Stomach (tissue), 8 donors: ENCODE measurements at regions not wholly inside any gene's neighbourhood (a gene's known extent, or its start where the extent isn't known, plus 50 kb on each side); places are given as distances from the start of the nearest gene placed in this dataset.

Experiments
- DNase-seq, 2 donors: peaks; one replicate each; pipeline versions ENCODE4 v3.0.0 to v3.0.0-alpha.2; 2013 to 2019
- H3K27ac ChIP-seq, 5 donors: fragments of 200-600 bp in 4 of 5; sonication (generic) in 4 of 5; one replicate each; pipeline ENCODE4 v1.5.1; 2013 to 2019; ENCODE audit warnings: mild to moderate bottlenecking in 1 of 5, moderate library complexity in 1 of 5
- H3K27me3 ChIP-seq, 3 donors: fragments of 200-600 bp; sonication (generic); one replicate each; pipeline ENCODE4 v1.5.1; 2017 to 2019; ENCODE audit warnings: mixed run types in 1 of 3
- H3K36me3 ChIP-seq, 4 donors: fragments of 200-600 bp; sonication (generic); 1 replicate in 3 of 4; 2 replicates in 1 of 4; pipeline ENCODE4 v1.5.1; 2016 to 2019
- H3K4me1 ChIP-seq, 4 donors: fragments of 200-600 bp; sonication (generic); one replicate each; pipeline ENCODE4 v1.5.1; 2016 to 2019
- H3K4me3 ChIP-seq, 4 donors: fragments of 200-600 bp; sonication (generic) in 3 of 4; one replicate each; pipeline ENCODE4 v1.5.1; 2016 to 2019; ENCODE audit warnings: mild to moderate bottlenecking in 1 of 4
- H3K9me3 ChIP-seq, 4 donors: fragments of 200-600 bp; sonication (generic); one replicate each; pipeline ENCODE4 v1.5.1; 2016 to 2019
- EP300 ChIP-seq: sonication (generic); formaldehyde crosslinking; IDR thresholded peaks from one replicate; pipeline ENCODE4 v1.6.1; 2017; ENCODE audit warnings: antibody characterized with exemption
- POLR2A ChIP-seq, 4 donors: fragments of 450-650 bp; IDR thresholded peaks; one replicate each; pipeline ENCODE4 v1.6.1; 2016; ENCODE audit warnings: antibody characterized with exemption in 4 of 4, control low read depth in 2 of 4, mild to moderate bottlenecking in 1 of 4, moderate library complexity in 1 of 4
- POLR2AphosphoS5 ChIP-seq, 3 donors: sonication (generic); formaldehyde crosslinking; IDR thresholded peaks; one replicate each; pipeline ENCODE4 v1.6.1; 2016; ENCODE audit warnings: antibody characterized with exemption in 3 of 3
- WGBS, 5 donors: extraction: QIAGEN DNeasy Blood & Tissue Kit in 3 of 5; methylation state at CpG; one replicate each; pipeline versions ENCODE4 v1.1.5 to v1.1.7; 2013 to 2018; 5-methylcytosine and 5-hydroxymethylcytosine counted together
- intact Hi-C: fragments of 100-400 bp; cut with DNase I; formaldehyde crosslinking; loops from one replicate; pipeline ENCODE4 v1.15.1; 2023; ENCODE audit warnings: low total_unique reads
- TF ChIP-seq, protein P1 (sequence below), 7 experiments: fragments of 450-650 bp in 4 of 7; fragments of 200-600 bp in 3 of 7; sonication (generic) in 3 of 7; IDR thresholded peaks; one replicate each; pipeline ENCODE4 v1.5.1; 2016 to 2019; ENCODE audit warnings: antibody characterized with exemption in 7 of 7, control low read depth in 2 of 7, mild to moderate bottlenecking in 1 of 7
- donor health status: healthy with polysubstance abuse.
- donor health status: Bipolar disorder and iron deficiency.
- donor health status: healthy.

DNA sequence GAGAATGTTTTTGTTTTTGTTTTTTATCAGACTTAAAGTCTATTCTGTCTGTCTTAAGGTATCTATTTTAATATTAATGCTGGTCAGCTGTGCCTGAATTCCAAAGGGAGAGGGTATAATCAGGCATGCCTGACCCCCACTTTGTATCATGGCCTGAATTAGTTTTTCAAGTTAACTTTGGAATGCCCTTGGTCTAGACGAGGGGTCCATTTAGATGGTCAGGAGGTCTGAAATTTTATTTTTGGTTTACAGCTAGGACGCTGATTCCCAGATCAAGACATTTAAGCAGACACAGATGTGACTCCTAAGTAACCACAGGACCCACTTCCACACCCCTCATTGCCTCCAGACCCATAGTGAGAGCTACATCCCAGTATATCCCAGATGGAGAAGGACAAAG, 189.5 kb downstream of the ARHGAP12 start:
- Histone ChIP-seq H3K36me3 (no peaks in the 10 kb centered on the region), H3K9me3 (no peaks in the 10 kb centered on the region), H3K27me3 (no peaks in the 10 kb centered on the region), H3K4me3 (no peak overlapping the region), H3K4me1 (no peaks in the 10 kb centered on the region), H3K27ac (no peak overlapping the region)
- 68 to 91% (median 86%) methylated on average over 2 of the region's 2 CpGs for WGBS, 5 donors
- TF ChIP-seq POLR2A (IDR thresholded peaks at IDR 0.05), result no peak
- TF ChIP-seq, protein P1, sequence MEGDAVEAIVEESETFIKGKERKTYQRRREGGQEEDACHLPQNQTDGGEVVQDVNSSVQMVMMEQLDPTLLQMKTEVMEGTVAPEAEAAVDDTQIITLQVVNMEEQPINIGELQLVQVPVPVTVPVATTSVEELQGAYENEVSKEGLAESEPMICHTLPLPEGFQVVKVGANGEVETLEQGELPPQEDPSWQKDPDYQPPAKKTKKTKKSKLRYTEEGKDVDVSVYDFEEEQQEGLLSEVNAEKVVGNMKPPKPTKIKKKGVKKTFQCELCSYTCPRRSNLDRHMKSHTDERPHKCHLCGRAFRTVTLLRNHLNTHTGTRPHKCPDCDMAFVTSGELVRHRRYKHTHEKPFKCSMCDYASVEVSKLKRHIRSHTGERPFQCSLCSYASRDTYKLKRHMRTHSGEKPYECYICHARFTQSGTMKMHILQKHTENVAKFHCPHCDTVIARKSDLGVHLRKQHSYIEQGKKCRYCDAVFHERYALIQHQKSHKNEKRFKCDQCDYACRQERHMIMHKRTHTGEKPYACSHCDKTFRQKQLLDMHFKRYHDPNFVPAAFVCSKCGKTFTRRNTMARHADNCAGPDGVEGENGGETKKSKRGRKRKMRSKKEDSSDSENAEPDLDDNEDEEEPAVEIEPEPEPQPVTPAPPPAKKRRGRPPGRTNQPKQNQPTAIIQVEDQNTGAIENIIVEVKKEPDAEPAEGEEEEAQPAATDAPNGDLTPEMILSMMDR (IDR thresholded peaks at IDR 0.05), result no peak
- no peak for TF ChIP-seq EP300
- TF ChIP-seq POLR2AphosphoS5 (IDR thresholded peaks at IDR 0.05), result no peak
- no peak for DNase-seq
- intact Hi-C loops, result no loop called here

DNA sequence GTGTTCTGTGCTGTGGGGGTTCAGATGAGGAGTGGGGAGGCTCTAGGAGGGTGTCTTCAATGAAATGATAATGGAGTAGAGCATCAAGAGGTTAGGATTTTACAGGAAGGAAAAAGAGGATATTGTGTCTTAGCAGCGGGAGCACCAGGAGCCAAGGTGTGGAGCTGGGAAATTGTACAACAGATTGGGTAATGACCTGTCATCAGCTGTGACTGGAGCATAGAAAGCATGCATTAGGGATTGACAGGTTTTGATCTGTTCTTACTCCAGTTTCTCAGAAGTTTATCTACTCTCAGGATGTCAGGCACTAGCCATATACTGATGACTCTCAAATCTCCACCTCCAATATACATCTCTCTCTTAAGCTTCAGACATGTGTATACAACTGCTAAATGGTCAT, 196.9 kb downstream of the ARHGAP12 start:
- DNase-seq, result no peak
- intact Hi-C loops, result no loop called here
- Histone ChIP-seq H3K4me3 (no peak overlapping the region), H3K27me3 (no peaks in the 10 kb centered on the region), H3K4me1 (no peaks in the 10 kb centered on the region), H3K36me3 (no peaks in the 10 kb centered on the region), H3K9me3 (no peaks in the 10 kb centered on the region), H3K27ac (no peak overlapping the region)
- TF ChIP-seq POLR2AphosphoS5 (IDR thresholded peaks at IDR 0.05), result no peak
- no peak for TF ChIP-seq EP300
- no peak for TF ChIP-seq POLR2A (IDR thresholded peaks at IDR 0.05)
- TF ChIP-seq, protein P1 (IDR thresholded peaks at IDR 0.05), result no peak
- WGBS, 5 donors, result 87 to 92% (median 88%) methylated on average over 1 of the region's 1 CpG

DNA sequence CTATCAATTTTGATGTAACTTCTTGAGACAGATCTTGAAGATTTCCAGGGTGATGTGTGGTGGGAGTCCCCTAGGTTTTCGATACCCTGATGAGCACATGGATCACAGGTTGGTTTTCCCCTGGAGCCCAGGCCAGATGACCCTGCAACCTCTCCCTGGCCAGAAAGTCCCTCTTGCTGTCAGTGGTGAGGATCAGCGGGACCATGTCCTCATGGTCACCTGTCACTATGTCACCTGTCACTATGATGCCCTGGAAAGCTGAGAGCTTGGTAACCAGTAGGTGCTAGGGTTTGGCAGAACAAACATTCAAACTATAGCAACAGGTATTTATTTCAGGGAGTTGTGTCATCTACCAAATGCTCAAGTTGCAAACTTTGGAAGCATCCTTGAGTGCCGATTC, 197.9 kb downstream of the ARHGAP12 start:
- no peak for DNase-seq
- H3K36me3 ChIP-seq, result no peaks in the 10 kb centered on the region
- H3K27ac ChIP-seq, result no peak overlapping the region
- H3K4me1 ChIP-seq, result no peaks in the 10 kb centered on the region
- no peak overlapping the region for H3K4me3 ChIP-seq
- no peak for TF ChIP-seq POLR2A (IDR thresholded peaks at IDR 0.05)
- no peak for TF ChIP-seq EP300
- TF ChIP-seq POLR2AphosphoS5 (IDR thresholded peaks at IDR 0.05), result no peak
- TF ChIP-seq, protein P1 (IDR thresholded peaks at IDR 0.05), result no peak
- H3K9me3 ChIP-seq, result no peaks in the 10 kb centered on the region
- WGBS, 5 donors, result 88 to 96% (median 93%) methylated on average over 2 to 3 of the region's 3 CpGs
- no peaks in the 10 kb centered on the region for H3K27me3 ChIP-seq
- intact Hi-C loops, result no loop called here

DNA sequence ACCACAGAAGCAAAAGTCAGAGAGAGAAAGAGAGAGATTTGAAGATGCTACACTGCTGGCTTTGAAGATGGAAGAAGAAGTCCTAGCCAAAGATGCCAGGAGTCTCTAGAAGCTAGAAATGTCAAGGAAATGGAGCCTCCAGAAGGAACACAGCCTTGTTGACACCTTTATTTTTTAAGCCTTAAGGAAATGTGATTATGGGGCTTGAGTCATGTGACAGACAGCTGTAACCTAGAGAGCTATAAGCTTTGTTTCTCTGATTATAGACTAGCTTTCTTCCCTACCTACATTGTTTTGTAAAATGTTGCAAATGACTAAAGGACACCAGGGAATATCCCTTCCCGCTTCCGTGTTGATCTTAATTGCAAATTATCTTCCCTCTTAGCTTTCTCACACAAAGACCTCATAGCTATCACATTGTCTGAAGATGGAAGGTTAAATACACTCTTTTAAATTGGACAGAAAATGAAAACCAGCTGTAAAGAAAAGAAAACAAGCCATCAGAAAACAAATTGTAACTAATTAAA, 199.9 kb downstream of the ARHGAP12 start:
- no peak for TF ChIP-seq POLR2AphosphoS5 (IDR thresholded peaks at IDR 0.05)
- TF ChIP-seq, protein P1 (IDR thresholded peaks at IDR 0.05), result no peak
- TF ChIP-seq POLR2A (IDR thresholded peaks at IDR 0.05), result no peak
- TF ChIP-seq EP300, result no peak
- Histone ChIP-seq H3K4me1 (no peaks in the 10 kb centered on the region), H3K27ac (no peak overlapping the region), H3K4me3 (no peak overlapping the region), H3K27me3 (no peaks in the 10 kb centered on the region), H3K36me3 (no peaks in the 10 kb centered on the region), H3K9me3 (no peaks in the 10 kb centered on the region)
- no peak for DNase-seq
- intact Hi-C loops, result no loop called here
- 60 to 72% (median 67%) methylated on average over 2 of the region's 2 CpGs for WGBS, 5 donors
